ENCODE measurements at regions not wholly inside any gene's neighbourhood (a gene's known extent, or its start where the extent isn't known, plus 50 kb on each side); places are given as distances from the start of the nearest gene placed in this dataset.
"Not testable (repeated sequence)": the region's sequence is repeated elsewhere in the genome, so short reads cannot be mapped to it uniquely, and the experiment has no call there.

DNA sequence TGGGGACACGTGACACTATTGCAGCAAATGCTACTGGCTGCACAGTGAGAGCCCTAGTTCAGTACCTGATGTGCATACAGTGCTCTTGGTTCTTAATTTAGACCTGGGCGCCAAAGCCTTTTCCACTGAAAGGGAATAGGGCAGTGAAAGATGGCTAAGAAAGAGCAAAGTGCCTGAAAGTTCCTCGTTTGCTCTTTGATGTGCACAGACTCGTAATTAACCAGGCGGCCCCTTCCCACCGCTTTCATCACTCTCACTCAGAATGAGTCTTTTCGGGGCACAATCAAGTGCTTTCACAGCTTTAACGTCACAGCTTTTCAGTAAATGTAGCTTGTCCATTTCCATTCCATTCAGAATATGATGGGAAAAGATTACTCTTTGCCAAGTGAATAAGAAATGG, 116.6 kb upstream of the ADRA1B start:
- DNase-seq (ENCODE audit: low read depth), result no peak
- no peak overlapping the region for H3K4me3 ChIP-seq (ENCODE audit: low read length)
- no peak for TF ChIP-seq CTCF (IDR thresholded peaks at IDR 0.05; ENCODE audit: insufficient read depth, low read depth, low read length, missing control alignments)

GRCh38 chr5:159800131-159800840, 116.0 kb upstream of the ADRA1B start:
- DNase-seq (ENCODE audit: low read depth), result no peak
- TF ChIP-seq CTCF (IDR thresholded peaks at IDR 0.05; ENCODE audit: insufficient read depth, low read depth, low read length, missing control alignments), result no peak
- H3K4me3 ChIP-seq (ENCODE audit: low read length), result no peak overlapping the region

- no peak for TF ChIP-seq CTCF (IDR thresholded peaks at IDR 0.05; ENCODE audit: insufficient read depth, low read depth, low read length, missing control alignments)
- H3K4me3 ChIP-seq (ENCODE audit: low read length), result no peak overlapping the region
- DNase-seq (ENCODE audit: low read depth), result no peak
These were observed 115.0 kb upstream of the ADRA1B start for GRCh38 chr5:159801303-159801702.

GRCh38 chr5:159802661-159803060, 113.6 kb upstream of the ADRA1B start:
- no peak for TF ChIP-seq CTCF (IDR thresholded peaks at IDR 0.05; ENCODE audit: insufficient read depth, low read depth, low read length, missing control alignments)
- no peak overlapping the region for H3K4me3 ChIP-seq (ENCODE audit: low read length)

GRCh38 chr5:159804121-159804520, 112.2 kb upstream of the ADRA1B start:
- no peak for TF ChIP-seq CTCF (IDR thresholded peaks at IDR 0.05; ENCODE audit: insufficient read depth, low read depth, low read length, missing control alignments)
- no peak for DNase-seq (ENCODE audit: low read depth)
- H3K4me3 ChIP-seq (ENCODE audit: low read length), result no peak overlapping the region

More at GRCh38 chr5:159802661-159803060, 113.6 kb upstream of the ADRA1B start:
- no peak for DNase-seq (ENCODE audit: low read depth)

- DNase-seq (ENCODE audit: low read depth), result no peak
- no peak for TF ChIP-seq CTCF (IDR thresholded peaks at IDR 0.05; ENCODE audit: insufficient read depth, low read depth, low read length, missing control alignments)
- no peak overlapping the region for H3K4me3 ChIP-seq (ENCODE audit: low read length)
These were observed 111.3 kb upstream of the ADRA1B start for GRCh38 chr5:159805021-159805420.

DNA sequence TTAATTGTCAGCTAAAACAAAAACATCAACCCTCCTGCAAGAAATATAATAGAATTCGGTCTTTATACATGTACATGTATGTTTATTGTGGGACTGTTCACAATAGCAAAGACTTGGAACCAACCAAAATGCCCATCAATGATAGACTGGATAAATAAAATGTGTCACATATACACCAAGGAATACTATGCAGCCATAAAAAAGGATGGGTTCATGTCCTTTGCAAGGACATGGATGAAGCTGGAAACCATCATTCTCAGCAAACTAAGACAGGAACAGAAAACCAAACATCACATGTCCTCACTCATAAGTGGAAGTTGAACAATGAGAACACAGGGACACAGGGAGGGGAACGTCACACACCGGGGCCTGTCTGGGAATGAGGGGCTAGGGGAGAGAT, 109.1 kb upstream of the ADRA1B start:
- not testable (repeated sequence) for H3K4me3 ChIP-seq (ENCODE audit: low read length); DNase-seq (ENCODE audit: low read depth)
